ENCODE measurements at regions not wholly inside any gene's neighbourhood (a gene's known extent, or its start where the extent isn't known, plus 50 kb on each side); places are given as distances from the start of the nearest gene placed in this dataset.
A peak's percentile ranks its signal among the peaks of the same experiment; 100 is the strongest.

DNA sequence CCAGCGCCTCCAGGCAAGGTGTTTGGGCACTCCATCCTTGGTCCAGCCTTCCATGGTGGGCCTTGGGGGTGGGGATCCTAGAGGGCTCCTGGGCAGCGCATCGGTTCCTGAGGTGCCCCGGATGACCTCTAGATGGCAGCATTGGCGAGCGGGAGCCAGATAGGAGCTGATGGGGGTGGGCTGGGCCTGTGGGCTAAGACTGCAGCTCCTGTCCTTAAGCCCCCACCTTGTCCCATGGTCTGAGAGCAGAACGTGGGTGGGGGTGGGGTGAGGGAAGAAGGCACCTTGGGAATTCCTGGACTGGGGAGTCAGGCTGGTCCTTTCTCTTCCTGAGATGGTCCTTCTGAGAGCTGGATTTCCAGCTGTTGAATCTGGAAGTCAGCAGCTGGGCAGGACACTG is 93.4 kb upstream of the CSF3R start:
- no peak overlapping the region for H3K4me3 ChIP-seq
- no peaks in the 10 kb centered on the region for H3K9me3 ChIP-seq
- ATAC-seq (no peak), DNase-seq (peak in 1 of 2 donors; percentile 13)
- no peaks in the 10 kb centered on the region for H3K36me3 ChIP-seq
- peaks cover 3 to 32% (median 16%) of the 10 kb centered on the region in 3 donors for H3K27me3 ChIP-seq
- TF ChIP-seq POLR2A (IDR thresholded peaks at IDR 0.05) = no peak
- TF ChIP-seq, protein P1, sequence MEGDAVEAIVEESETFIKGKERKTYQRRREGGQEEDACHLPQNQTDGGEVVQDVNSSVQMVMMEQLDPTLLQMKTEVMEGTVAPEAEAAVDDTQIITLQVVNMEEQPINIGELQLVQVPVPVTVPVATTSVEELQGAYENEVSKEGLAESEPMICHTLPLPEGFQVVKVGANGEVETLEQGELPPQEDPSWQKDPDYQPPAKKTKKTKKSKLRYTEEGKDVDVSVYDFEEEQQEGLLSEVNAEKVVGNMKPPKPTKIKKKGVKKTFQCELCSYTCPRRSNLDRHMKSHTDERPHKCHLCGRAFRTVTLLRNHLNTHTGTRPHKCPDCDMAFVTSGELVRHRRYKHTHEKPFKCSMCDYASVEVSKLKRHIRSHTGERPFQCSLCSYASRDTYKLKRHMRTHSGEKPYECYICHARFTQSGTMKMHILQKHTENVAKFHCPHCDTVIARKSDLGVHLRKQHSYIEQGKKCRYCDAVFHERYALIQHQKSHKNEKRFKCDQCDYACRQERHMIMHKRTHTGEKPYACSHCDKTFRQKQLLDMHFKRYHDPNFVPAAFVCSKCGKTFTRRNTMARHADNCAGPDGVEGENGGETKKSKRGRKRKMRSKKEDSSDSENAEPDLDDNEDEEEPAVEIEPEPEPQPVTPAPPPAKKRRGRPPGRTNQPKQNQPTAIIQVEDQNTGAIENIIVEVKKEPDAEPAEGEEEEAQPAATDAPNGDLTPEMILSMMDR (IDR thresholded peaks at IDR 0.05 in 4 of 5, conservative IDR thresholded peaks at IDR 0.05 in 1 of 5) = peak; percentile 15 to 71 (median 64)
- intact Hi-C loops (cut with DNase I; ENCODE audit: low total_unique reads) = no loop called here
- in situ Hi-C loops (cut with MboI; ENCODE audit: low sequenced_read_pairs in 4 of 4) = loop anchor here in 2 of 4 donors (10.0 kb wide), 1 partner anchor 859 kb away; no protein-coding TSS in a partner anchor
- H3K27ac ChIP-seq = no peak overlapping the region
- H3K4me1 ChIP-seq = no peaks in the 10 kb centered on the region

DNA sequence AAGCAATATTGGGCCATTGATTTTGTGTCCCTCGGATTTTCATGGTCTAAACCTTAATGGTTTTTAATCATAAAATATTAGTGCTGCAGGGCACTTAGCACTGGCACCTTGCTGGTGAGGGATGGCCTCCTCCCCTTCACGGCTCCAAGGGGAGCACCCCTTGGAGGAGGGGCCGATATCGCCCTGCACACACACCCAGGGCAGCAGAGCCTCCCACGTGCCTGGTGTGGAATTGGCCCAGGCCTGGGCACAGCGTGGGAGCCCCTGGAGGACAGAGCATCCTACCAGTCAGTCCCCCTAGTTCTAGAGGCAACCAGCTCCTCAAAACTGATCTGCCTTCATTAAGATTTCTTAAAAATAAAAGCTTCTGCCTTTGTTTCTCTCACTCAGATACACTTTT is 90.7 kb upstream of the CSF3R start:
- H3K27me3 ChIP-seq = peaks cover 3 to 29% (median 16%) of the 10 kb centered on the region in 3 donors
- no peak for DNase-seq
- H3K9me3 ChIP-seq = no peaks in the 10 kb centered on the region
- no peak overlapping the region for H3K27ac ChIP-seq
- intact Hi-C loops (cut with DNase I; ENCODE audit: low total_unique reads) (no loop called here), in situ Hi-C loops (cut with MboI; ENCODE audit: low sequenced_read_pairs in 4 of 4) (loop anchor here in 3 of 4 donors (10.0 to 25.0 kb wide), 2 partner anchors 861 to 864 kb away; no protein-coding TSS in a partner anchor)
- no peak overlapping the region for H3K4me3 ChIP-seq
- TF ChIP-seq POLR2A (IDR thresholded peaks at IDR 0.05) = no peak
- TF ChIP-seq, protein P1 (IDR thresholded peaks at IDR 0.05 in 4 of 5, conservative IDR thresholded peaks at IDR 0.05 in 1 of 5) = no peak
- H3K36me3 ChIP-seq = no peaks in the 10 kb centered on the region
- H3K4me1 ChIP-seq = no peaks in the 10 kb centered on the region
- no peak for ATAC-seq

DNA sequence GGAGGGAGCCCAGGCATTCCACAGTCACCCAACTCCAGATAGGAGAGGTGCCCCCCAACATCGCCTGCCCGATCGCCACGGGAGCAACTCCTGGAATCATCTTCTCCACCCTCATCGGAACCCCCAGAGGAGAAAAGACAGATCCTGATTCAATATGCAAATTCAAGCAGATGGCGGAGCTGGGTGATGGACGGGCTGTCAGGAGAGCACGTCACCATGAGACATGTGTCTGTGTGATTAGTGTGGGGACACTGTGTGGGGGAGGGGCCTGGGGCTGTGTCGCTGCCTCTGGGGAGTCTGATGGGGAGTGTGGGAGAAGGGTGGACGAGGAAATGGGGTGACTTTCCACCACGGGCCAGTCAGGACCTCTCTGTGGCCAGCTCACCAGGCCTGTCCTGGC is 90.2 kb upstream of the CSF3R start:
- Histone ChIP-seq H3K4me1 (no peaks in the 10 kb centered on the region), H3K27ac (no peak overlapping the region), H3K36me3 (no peaks in the 10 kb centered on the region), H3K9me3 (no peaks in the 10 kb centered on the region), H3K4me3 (no peak overlapping the region), H3K27me3 (peaks cover 3 to 29% (median 16%) of the 10 kb centered on the region in 3 donors)
- ATAC-seq = no peak
- no peak for TF ChIP-seq POLR2A (IDR thresholded peaks at IDR 0.05)
- TF ChIP-seq, protein P1 (IDR thresholded peaks at IDR 0.05 in 4 of 5, conservative IDR thresholded peaks at IDR 0.05 in 1 of 5) = no peak
- DNase-seq = no peak
- in situ Hi-C loops (cut with MboI; ENCODE audit: low sequenced_read_pairs in 4 of 4) (loop anchor here in 3 of 4 donors (10.0 to 25.0 kb wide), 2 partner anchors 862 to 864 kb away; no protein-coding TSS in a partner anchor), intact Hi-C loops (cut with DNase I; ENCODE audit: low total_unique reads) (no loop called here)

DNA sequence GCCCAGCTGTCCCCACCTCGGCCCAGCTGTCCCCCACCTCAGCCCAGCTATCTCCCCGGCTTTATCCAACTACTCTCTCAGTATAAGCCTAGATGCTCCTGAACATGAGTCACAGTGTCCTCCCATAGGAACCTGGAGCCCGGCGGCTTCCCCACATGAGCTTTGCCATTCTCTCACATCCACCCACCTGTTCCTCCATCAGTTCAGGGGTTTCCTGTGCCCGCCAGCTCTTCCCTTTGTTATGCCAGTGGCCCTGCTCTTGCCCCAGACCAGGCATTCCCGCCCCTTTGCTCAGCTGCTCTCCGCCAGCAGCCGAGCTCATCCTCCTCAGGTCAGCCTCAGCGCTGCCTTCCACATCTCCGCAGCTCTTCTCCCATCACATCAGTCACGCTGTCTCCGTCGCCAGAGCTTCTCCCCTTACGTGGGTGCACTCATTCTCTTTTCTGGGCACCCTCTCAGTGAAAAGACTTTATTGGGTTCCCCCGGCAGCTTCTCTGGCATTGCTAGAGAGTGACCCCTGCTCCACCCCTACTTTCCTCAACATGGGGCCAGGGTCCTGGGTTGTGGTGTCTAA is 89.5 kb upstream of the CSF3R start:
- ATAC-seq = no peak
- in situ Hi-C loops (cut with MboI; ENCODE audit: low sequenced_read_pairs in 4 of 4) = loop anchor here in 3 of 4 donors (10.0 to 25.0 kb wide), 2 partner anchors 863 to 865 kb away; no protein-coding TSS in a partner anchor

More for the DNA sequence above, 89.5 kb upstream of the CSF3R start:
- H3K4me1 ChIP-seq = no peaks in the 10 kb centered on the region
- DNase-seq = no peak
- H3K27me3 ChIP-seq = peaks cover 3 to 29% (median 16%) of the 10 kb centered on the region in 3 donors
- no peaks in the 10 kb centered on the region for H3K9me3 ChIP-seq
- intact Hi-C loops (cut with DNase I; ENCODE audit: low total_unique reads) = no loop called here
- H3K27ac ChIP-seq = no peak overlapping the region
- H3K36me3 ChIP-seq = no peaks in the 10 kb centered on the region
- H3K4me3 ChIP-seq = no peak overlapping the region
- TF ChIP-seq, protein P1 (IDR thresholded peaks at IDR 0.05 in 4 of 5, conservative IDR thresholded peaks at IDR 0.05 in 1 of 5) = no peak
- TF ChIP-seq POLR2A (IDR thresholded peaks at IDR 0.05) = no peak

All from gastrocnemius medialis (tissue), 4 donors.